ENCODE measurements at regions not wholly inside any gene's neighbourhood (a gene's known extent, or its start where the extent isn't known, plus 50 kb on each side); places are given as distances from the start of the nearest gene placed in this dataset.

DNA sequence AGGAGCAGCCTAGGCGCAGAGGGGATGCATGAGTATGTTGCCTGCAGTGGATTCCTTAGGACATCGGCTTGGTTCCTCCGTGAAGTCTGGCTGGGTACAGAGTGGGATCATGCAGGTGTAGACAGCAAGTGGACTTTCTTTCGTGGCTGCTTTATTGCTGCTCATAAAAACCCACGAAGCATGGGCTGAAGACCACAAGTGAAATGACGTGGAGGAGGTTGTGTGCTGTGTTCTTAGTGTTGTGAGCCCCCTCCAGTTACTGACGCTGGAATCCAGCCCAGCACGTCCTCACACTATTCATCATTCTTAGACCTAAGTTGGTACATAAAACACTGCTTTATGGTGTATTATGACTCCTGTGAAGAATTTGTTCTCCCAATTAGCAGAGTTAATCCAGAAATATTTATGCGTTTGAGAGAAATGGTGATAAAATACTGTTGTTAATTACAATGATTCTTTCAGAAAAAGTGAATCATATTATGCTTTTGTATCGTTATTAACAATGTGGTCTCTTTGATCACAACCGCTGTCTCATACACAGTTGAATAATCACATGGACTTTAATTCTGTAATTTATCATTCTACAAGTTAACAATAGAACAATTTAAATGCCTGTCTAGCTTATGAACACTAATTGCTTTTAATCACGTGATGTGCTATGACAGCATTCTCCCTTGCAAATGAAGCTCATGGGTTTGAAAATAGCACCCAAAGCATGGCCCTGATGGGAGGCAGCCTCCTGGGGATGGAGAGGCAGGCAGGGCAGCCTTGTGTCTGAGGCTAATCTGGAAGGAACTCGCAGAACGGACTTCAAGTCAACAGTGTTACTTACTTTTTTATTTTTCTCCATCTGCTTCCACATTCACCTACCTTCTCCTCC, 233.9 kb upstream of the SYNDIG1 start:
- H3K27ac ChIP-seq, result no peak overlapping the region
- H3K4me3 ChIP-seq (replicated peaks in 1 of 3), result no peak overlapping the region
- DNase-seq, result no peak
- TF ChIP-seq POLR2A (IDR thresholded peaks at IDR 0.05), result no peak
- TF ChIP-seq, protein P1, sequence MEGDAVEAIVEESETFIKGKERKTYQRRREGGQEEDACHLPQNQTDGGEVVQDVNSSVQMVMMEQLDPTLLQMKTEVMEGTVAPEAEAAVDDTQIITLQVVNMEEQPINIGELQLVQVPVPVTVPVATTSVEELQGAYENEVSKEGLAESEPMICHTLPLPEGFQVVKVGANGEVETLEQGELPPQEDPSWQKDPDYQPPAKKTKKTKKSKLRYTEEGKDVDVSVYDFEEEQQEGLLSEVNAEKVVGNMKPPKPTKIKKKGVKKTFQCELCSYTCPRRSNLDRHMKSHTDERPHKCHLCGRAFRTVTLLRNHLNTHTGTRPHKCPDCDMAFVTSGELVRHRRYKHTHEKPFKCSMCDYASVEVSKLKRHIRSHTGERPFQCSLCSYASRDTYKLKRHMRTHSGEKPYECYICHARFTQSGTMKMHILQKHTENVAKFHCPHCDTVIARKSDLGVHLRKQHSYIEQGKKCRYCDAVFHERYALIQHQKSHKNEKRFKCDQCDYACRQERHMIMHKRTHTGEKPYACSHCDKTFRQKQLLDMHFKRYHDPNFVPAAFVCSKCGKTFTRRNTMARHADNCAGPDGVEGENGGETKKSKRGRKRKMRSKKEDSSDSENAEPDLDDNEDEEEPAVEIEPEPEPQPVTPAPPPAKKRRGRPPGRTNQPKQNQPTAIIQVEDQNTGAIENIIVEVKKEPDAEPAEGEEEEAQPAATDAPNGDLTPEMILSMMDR (IDR thresholded peaks at IDR 0.05), result no peak
- H3K4me1 ChIP-seq, result no peaks in the 10 kb centered on the region
- intact Hi-C loops (cut with DNase I), result no loop called here
- 81 to 82% methylated on average over 14 of the region's 14 CpGs for WGBS, 2 donors
- H3K27me3 ChIP-seq, result no peaks in the 10 kb centered on the region
- no peaks in the 10 kb centered on the region for H3K36me3 ChIP-seq
- no peaks in the 10 kb centered on the region for H3K9me3 ChIP-seq

DNA sequence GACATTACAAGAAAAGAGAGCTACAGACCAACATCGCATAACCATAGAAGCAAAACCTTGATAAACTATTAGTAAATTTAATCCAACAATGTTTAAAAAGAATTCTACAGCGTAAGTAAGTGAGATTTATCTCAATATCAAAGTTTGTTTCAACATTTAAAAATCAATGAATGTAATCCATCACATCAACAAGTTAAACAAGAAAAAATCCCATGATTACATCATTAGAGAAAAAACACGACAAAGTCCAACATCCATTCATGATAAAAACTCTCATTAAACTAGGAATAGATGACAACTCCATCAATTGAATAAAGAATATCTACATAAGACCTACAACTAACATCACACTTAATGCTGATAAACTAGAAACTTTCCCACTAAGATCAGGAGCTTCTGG, 239.0 kb upstream of the GGTLC1 start:
- 54 to 55% methylated on average over 3 of the region's 3 CpGs for WGBS, 2 donors

DNA sequence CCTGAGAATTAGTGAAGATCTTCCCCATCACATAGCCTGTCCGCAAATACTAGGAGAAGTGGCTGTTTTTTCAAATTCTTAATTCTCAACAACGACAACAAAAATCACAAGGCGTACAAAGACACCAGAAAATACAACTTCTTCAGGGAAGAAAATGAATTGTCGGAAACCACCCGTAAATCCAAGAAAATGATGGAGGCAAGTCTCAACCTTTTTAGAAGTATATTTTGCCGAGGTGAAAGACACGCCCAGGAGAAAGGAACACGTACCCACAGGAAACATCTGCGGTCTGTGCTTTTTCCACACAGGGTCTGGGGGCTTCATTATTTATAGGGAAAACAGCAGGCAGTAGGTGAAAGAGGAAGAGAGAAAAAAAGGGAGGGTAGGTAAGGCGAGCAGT, 223.9 kb upstream of the GGTLC1 start:
- DNase-seq, result no peak
- intact Hi-C loops (cut with DNase I), result no loop called here
- no peaks in the 10 kb centered on the region for H3K4me1 ChIP-seq
- no peaks in the 10 kb centered on the region for H3K27me3 ChIP-seq
- TF ChIP-seq, protein P1 (IDR thresholded peaks at IDR 0.05), result no peak
- TF ChIP-seq POLR2A (IDR thresholded peaks at IDR 0.05), result no peak
- no peak overlapping the region for H3K27ac ChIP-seq
- WGBS, 2 donors, result 47 to 67% methylated on average over 10 of the region's 10 CpGs
- H3K36me3 ChIP-seq, result no peaks in the 10 kb centered on the region
- H3K9me3 ChIP-seq, result no peaks in the 10 kb centered on the region
- H3K4me3 ChIP-seq (replicated peaks in 1 of 3), result no peak overlapping the region

More for the DNA sequence above, 239.0 kb upstream of the GGTLC1 start:
- no peaks in the 10 kb centered on the region for H3K4me1 ChIP-seq
- H3K27me3 ChIP-seq, result no peaks in the 10 kb centered on the region
- no peaks in the 10 kb centered on the region for H3K36me3 ChIP-seq
- no peak for TF ChIP-seq POLR2A (IDR thresholded peaks at IDR 0.05)
- TF ChIP-seq, protein P1 (IDR thresholded peaks at IDR 0.05), result no peak
- no peaks in the 10 kb centered on the region for H3K9me3 ChIP-seq
- no peak for DNase-seq
- intact Hi-C loops (cut with DNase I), result no loop called here
- no peak overlapping the region for H3K27ac ChIP-seq
- no peak overlapping the region for H3K4me3 ChIP-seq (replicated peaks in 1 of 3)

DNA sequence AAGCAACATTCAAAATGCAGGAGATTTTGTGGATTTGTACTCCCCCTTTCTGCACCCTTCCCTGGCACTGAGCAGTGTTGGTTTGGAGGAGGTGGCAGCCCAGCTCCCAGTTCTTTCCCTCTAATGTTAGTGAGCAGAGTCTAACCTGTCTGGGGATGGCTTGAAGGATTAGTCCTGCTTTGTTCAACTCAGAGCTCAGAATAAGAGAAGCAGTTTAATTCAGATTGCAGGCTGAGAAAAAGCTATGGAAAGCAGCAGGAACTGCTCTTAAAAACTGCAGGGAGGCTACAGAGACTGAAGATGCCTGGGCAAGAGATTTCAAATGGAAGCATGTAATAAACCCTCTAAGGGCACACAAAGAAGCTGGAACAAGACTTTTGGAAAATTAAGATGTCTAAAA, 223.4 kb upstream of the GGTLC1 start:
- DNase-seq, result no peak
- Histone ChIP-seq H3K27ac (no peak overlapping the region), H3K27me3 (no peaks in the 10 kb centered on the region), H3K36me3 (no peaks in the 10 kb centered on the region), H3K4me3 (replicated peaks in 1 of 3) (no peak overlapping the region), H3K9me3 (no peaks in the 10 kb centered on the region), H3K4me1 (no peaks in the 10 kb centered on the region)
- TF ChIP-seq POLR2A (IDR thresholded peaks at IDR 0.05), result no peak
- TF ChIP-seq, protein P1 (IDR thresholded peaks at IDR 0.05), result no peak
- intact Hi-C loops (cut with DNase I), result no loop called here

DNA sequence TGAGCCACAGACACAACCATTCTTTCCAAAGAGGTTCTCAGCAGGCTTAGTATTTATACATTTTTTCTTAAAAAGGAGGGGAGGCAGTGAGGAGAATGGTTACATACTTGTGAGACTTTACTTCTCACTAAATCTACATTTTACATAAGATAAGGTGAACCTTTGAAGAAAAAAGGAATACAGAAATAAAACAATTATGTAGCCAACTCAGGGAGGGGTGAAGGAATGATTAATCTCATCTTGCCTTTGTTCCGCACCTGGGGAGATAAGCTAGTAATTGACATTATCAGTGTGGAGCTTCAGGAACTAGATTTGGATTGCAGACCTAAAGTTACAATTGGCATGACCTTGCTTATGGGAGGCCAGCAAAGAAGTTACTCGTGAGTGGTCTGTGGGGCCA, 221.8 kb upstream of the GGTLC1 start:
- no peak for TF ChIP-seq POLR2A (IDR thresholded peaks at IDR 0.05)
- TF ChIP-seq, protein P1 (IDR thresholded peaks at IDR 0.05), result no peak
- no peaks in the 10 kb centered on the region for H3K9me3 ChIP-seq
- DNase-seq, result no peak
- H3K27me3 ChIP-seq, result no peaks in the 10 kb centered on the region
- H3K36me3 ChIP-seq, result no peaks in the 10 kb centered on the region
- H3K4me1 ChIP-seq, result no peaks in the 10 kb centered on the region
- intact Hi-C loops (cut with DNase I), result no loop called here
- WGBS, 2 donors, result 82 to 87% methylated on average over 2 of the region's 2 CpGs
- H3K4me3 ChIP-seq (replicated peaks in 1 of 3), result no peak overlapping the region
- no peak overlapping the region for H3K27ac ChIP-seq

Data from thyroid gland (tissue), 4 donors.